Activated CD8-positive, alpha-beta T cell treated with anti-CD3 and anti-CD28 coated beads, Interleukin-2, amount 10 ng/mL, durations not matched to agents 7 days and 5 days (primary cell): ENCODE measurements at regions not wholly inside any gene's neighbourhood (a gene's known extent, or its start where the extent isn't known, plus 50 kb on each side); places are given as distances from the start of the nearest gene placed in this dataset.

Experiments
- ATAC-seq: fragments of 150-1000 bp; cut with Tn5 transposase; one replicate; pipeline ENCODE4 v1.10.0; 2021; ENCODE audit warnings: moderate library complexity
- CTCF ChIA-PET: fragments of 350-600 bp; sonication (Branson Sonifier 250); formaldehyde crosslinking; loops from one replicate; lab custom pipeline; 2021; ENCODE audit warnings: antibody characterized with exemption; lab: Charles Lee
- POLR2A ChIA-PET: fragments of 350-600 bp; sonication (Branson Sonifier 250); formaldehyde crosslinking; loops from one replicate; lab custom pipeline; 2021; ENCODE audit warnings: antibody characterized with exemption; lab: Charles Lee
- DNase-seq: peaks from one replicate; pipeline ENCODE4 v3.0.0-alpha.2; 2020
- H3K27ac Mint-ChIP-seq: one replicate; pipeline ENCODE4 v1.8.0; 2021; ENCODE audit warnings: mild to moderate bottlenecking, mixed read lengths
- H3K27me3 Mint-ChIP-seq: one replicate; pipeline ENCODE4 v1.8.0; 2021; ENCODE audit warnings: low read depth, mixed read lengths
- H3K36me3 Mint-ChIP-seq: one replicate; pipeline ENCODE4 v1.8.0; 2021; ENCODE audit warnings: low read depth, mixed read lengths
- H3K4me1 Mint-ChIP-seq: one replicate; pipeline ENCODE4 v1.8.0; 2021; ENCODE audit warnings: low read depth, mixed read lengths
- H3K4me3 Mint-ChIP-seq: one replicate; pipeline ENCODE4 v1.8.0; 2021; ENCODE audit warnings: mild to moderate bottlenecking, mixed read lengths
- H3K9me3 Mint-ChIP-seq: one replicate; pipeline ENCODE4 v1.8.0; 2022; ENCODE audit warnings: mixed read lengths; ENCODE audit not compliant: insufficient read depth

- DNase-seq (no peak), ATAC-seq (no peak)
- H3K9me3 Mint-ChIP-seq: no peaks in the 10 kb centered on the region
- CTCF ChIA-PET: no interaction called here
- no peaks in the 10 kb centered on the region for H3K36me3 Mint-ChIP-seq
- H3K27ac Mint-ChIP-seq: no peak overlapping the region
- H3K4me3 Mint-ChIP-seq: no peak overlapping the region
- POLR2A ChIA-PET: no interaction called here
- H3K27me3 Mint-ChIP-seq: no peaks in the 10 kb centered on the region
- H3K4me1 Mint-ChIP-seq: no peaks in the 10 kb centered on the region
Observed at GRCh38 chr11:23063276-23063675, 203.0 kb upstream of the CCDC179 start.

- no peaks in the 10 kb centered on the region for H3K36me3 Mint-ChIP-seq
- H3K4me1 Mint-ChIP-seq: no peaks in the 10 kb centered on the region
- H3K4me3 Mint-ChIP-seq: no peak overlapping the region
- CTCF ChIA-PET: no interaction called here
- POLR2A ChIA-PET: no interaction called here
- no peaks in the 10 kb centered on the region for H3K9me3 Mint-ChIP-seq
- DNase-seq (no peak), ATAC-seq (no peak)
- no peaks in the 10 kb centered on the region for H3K27me3 Mint-ChIP-seq
- no peak overlapping the region for H3K27ac Mint-ChIP-seq
Observed at GRCh38 chr11:23078289-23078971, 218.2 kb upstream of the CCDC179 start.

GRCh38 chr11:23079382-23079813, 219.1 kb upstream of the CCDC179 start:
- CTCF ChIA-PET: no interaction called here
- no peaks in the 10 kb centered on the region for H3K27me3 Mint-ChIP-seq
- no peaks in the 10 kb centered on the region for H3K9me3 Mint-ChIP-seq
- H3K4me3 Mint-ChIP-seq: no peak overlapping the region
- ATAC-seq (no peak), DNase-seq (no peak)
- H3K27ac Mint-ChIP-seq: no peak overlapping the region
- no peaks in the 10 kb centered on the region for H3K36me3 Mint-ChIP-seq
- POLR2A ChIA-PET: no interaction called here
- H3K4me1 Mint-ChIP-seq: no peaks in the 10 kb centered on the region

- ATAC-seq: no peak
- Mint-ChIP-seq H3K36me3 (no peaks in the 10 kb centered on the region), H3K4me3 (no peak overlapping the region), H3K4me1 (no peaks in the 10 kb centered on the region), H3K27me3 (no peaks in the 10 kb centered on the region), H3K27ac (no peak overlapping the region), H3K9me3 (no peaks in the 10 kb centered on the region)
- no peak for DNase-seq
- ChIA-PET CTCF (no interaction called here), POLR2A (no interaction called here)
Observed at GRCh38 chr11:23087407-23087806, 227.1 kb upstream of the CCDC179 start.

- no peak overlapping the region for H3K4me3 Mint-ChIP-seq
- H3K9me3 Mint-ChIP-seq: no peaks in the 10 kb centered on the region
- H3K36me3 Mint-ChIP-seq: no peaks in the 10 kb centered on the region
- ATAC-seq (no peak), DNase-seq (no peak)
- POLR2A ChIA-PET: no interaction called here
- CTCF ChIA-PET: no interaction called here
- no peak overlapping the region for H3K27ac Mint-ChIP-seq
- H3K27me3 Mint-ChIP-seq: no peaks in the 10 kb centered on the region
- H3K4me1 Mint-ChIP-seq: no peaks in the 10 kb centered on the region
Observed at GRCh38 chr11:23090659-23091058, 230.4 kb upstream of the CCDC179 start.

GRCh38 chr11:23095650-23096189, 235.4 kb upstream of the CCDC179 start:
- Mint-ChIP-seq H3K27ac (no peak overlapping the region), H3K9me3 (no peaks in the 10 kb centered on the region), H3K4me3 (no peak overlapping the region), H3K36me3 (no peaks in the 10 kb centered on the region), H3K27me3 (no peaks in the 10 kb centered on the region), H3K4me1 (no peaks in the 10 kb centered on the region)
- ATAC-seq (no peak), DNase-seq (no peak)
- POLR2A ChIA-PET: no interaction called here
- CTCF ChIA-PET: no interaction called here

- ChIA-PET CTCF (no interaction called here), POLR2A (no interaction called here)
- ATAC-seq (no peak), DNase-seq (no peak)
- Mint-ChIP-seq H3K36me3 (no peaks in the 10 kb centered on the region), H3K27me3 (no peaks in the 10 kb centered on the region), H3K27ac (no peak overlapping the region), H3K4me1 (no peaks in the 10 kb centered on the region), H3K9me3 (no peaks in the 10 kb centered on the region), H3K4me3 (no peak overlapping the region)
Observed at GRCh38 chr11:23097891-23098290, 237.6 kb upstream of the CCDC179 start.

- Mint-ChIP-seq H3K9me3 (no peaks in the 10 kb centered on the region), H3K4me1 (no peaks in the 10 kb centered on the region), H3K27me3 (no peaks in the 10 kb centered on the region), H3K36me3 (no peaks in the 10 kb centered on the region), H3K27ac (no peak overlapping the region), H3K4me3 (no peak overlapping the region)
- DNase-seq: no peak
- ATAC-seq: no peak
- ChIA-PET POLR2A (interaction anchor here (0.6 kb wide), 1 partner anchor 1287 kb away, joined by 3 read pairs; no protein-coding TSS in a partner anchor), CTCF (no interaction called here)
Observed at GRCh38 chr11:23099256-23099655, 239.0 kb upstream of the CCDC179 start.

GRCh38 chr11:23100726-23101125, 240.5 kb upstream of the CCDC179 start:
- Mint-ChIP-seq H3K4me3 (no peak overlapping the region), H3K36me3 (no peaks in the 10 kb centered on the region), H3K4me1 (no peaks in the 10 kb centered on the region), H3K27me3 (no peaks in the 10 kb centered on the region), H3K27ac (no peak overlapping the region), H3K9me3 (no peaks in the 10 kb centered on the region)
- CTCF ChIA-PET: no interaction called here
- POLR2A ChIA-PET: no interaction called here
- ATAC-seq: no peak
- no peak for DNase-seq

- H3K36me3 Mint-ChIP-seq: no peaks in the 10 kb centered on the region
- no peaks in the 10 kb centered on the region for H3K9me3 Mint-ChIP-seq
- H3K4me1 Mint-ChIP-seq: no peaks in the 10 kb centered on the region
- ChIA-PET CTCF (no interaction called here), POLR2A (no interaction called here)
- ATAC-seq: no peak
- H3K27ac Mint-ChIP-seq: no peak overlapping the region
- DNase-seq: no peak
- no peak overlapping the region for H3K4me3 Mint-ChIP-seq
- no peaks in the 10 kb centered on the region for H3K27me3 Mint-ChIP-seq
Observed at GRCh38 chr11:23103416-23103815, 243.1 kb upstream of the CCDC179 start.

- ChIA-PET POLR2A (no interaction called here), CTCF (no interaction called here)
- H3K4me1 Mint-ChIP-seq: no peaks in the 10 kb centered on the region
- no peaks in the 10 kb centered on the region for H3K27me3 Mint-ChIP-seq
- H3K9me3 Mint-ChIP-seq: no peaks in the 10 kb centered on the region
- H3K27ac Mint-ChIP-seq: no peak overlapping the region
- no peak for DNase-seq
- no peak overlapping the region for H3K4me3 Mint-ChIP-seq
- H3K36me3 Mint-ChIP-seq: no peaks in the 10 kb centered on the region
- no peak for ATAC-seq
Observed at GRCh38 chr11:23111527-23111926, 251.3 kb upstream of the CCDC179 start.

GRCh38 chr11:23112390-23112789, 252.1 kb upstream of the CCDC179 start:
- Mint-ChIP-seq H3K27me3 (no peaks in the 10 kb centered on the region), H3K9me3 (peaks cover 4% of the 10 kb centered on the region), H3K4me3 (no peak overlapping the region), H3K4me1 (no peaks in the 10 kb centered on the region), H3K36me3 (no peaks in the 10 kb centered on the region), H3K27ac (no peak overlapping the region)
- no peak for DNase-seq
- ChIA-PET POLR2A (no interaction called here), CTCF (no interaction called here)
- ATAC-seq: no peak
